ENCODE measurements at regions not wholly inside any gene's neighbourhood (a gene's known extent, or its start where the extent isn't known, plus 50 kb on each side); places are given as distances from the start of the nearest gene placed in this dataset.

GRCh38 chr12:63400718-63401117, 249.7 kb upstream of the AVPR1A start:
- Histone ChIP-seq H3K4me1 (ENCODE audit: insufficient read depth) (no peaks in the 10 kb centered on the region), H3F3A (ENCODE audit: insufficient read depth) (no peaks in the 10 kb centered on the region), H3K79me2 (ENCODE audit: insufficient read depth) (no peaks in the 10 kb centered on the region), H3K36me3 (ENCODE audit: low read depth) (no peaks in the 10 kb centered on the region), H3K9me3 (ENCODE audit: low read depth) (no peaks in the 10 kb centered on the region), H3K27ac (no peak overlapping the region), H4K20me1 (ENCODE audit: insufficient read depth) (no peaks in the 10 kb centered on the region), H3K9me2 (ENCODE audit: insufficient read depth) (no peaks in the 10 kb centered on the region), H3K4me3 (no peak overlapping the region), H3K4me2 (ENCODE audit: unreplicated experiment) (no peak overlapping the region), H3K9ac (no peak overlapping the region), H3K27me3 (replicated peaks; ENCODE audit: insufficient read depth) (no peaks in the 10 kb centered on the region), H2AFZ (no peak overlapping the region)
- in situ Hi-C loops (cut with MboI): no loop called here
- no peak for DNase-seq
- WGBS, 2 experiments (ENCODE audit: low coverage in 1 of 2, low lambda C conversion rate in 2 of 2, missing lambda C conversion rate in 2 of 2): 44 to 46% methylated on average over 3 of the region's 3 CpGs
- no peak for TF ChIP-seq EZH2phosphoT487 (IDR thresholded peaks at IDR 0.05; ENCODE audit: insufficient read depth, low read depth)
- TF ChIP-seq EZH2 (IDR thresholded peaks at IDR 0.05; ENCODE audit: insufficient read depth, poor library complexity, severe bottlenecking): no peak

- TF ChIP-seq EZH2phosphoT487 (IDR thresholded peaks at IDR 0.05; ENCODE audit: insufficient read depth, low read depth): no peak
- TF ChIP-seq EZH2 (IDR thresholded peaks at IDR 0.05; ENCODE audit: insufficient read depth, poor library complexity, severe bottlenecking): no peak
- H3K9me3 ChIP-seq (ENCODE audit: low read depth): no peaks in the 10 kb centered on the region
- 51 to 59% methylated on average over 2 of the region's 2 CpGs for WGBS, 2 experiments (ENCODE audit: low coverage in 1 of 2, low lambda C conversion rate in 2 of 2, missing lambda C conversion rate in 2 of 2)
- H3K36me3 ChIP-seq (ENCODE audit: low read depth): no peaks in the 10 kb centered on the region
- H3K4me3 ChIP-seq: no peak overlapping the region
- H4K20me1 ChIP-seq (ENCODE audit: insufficient read depth): no peaks in the 10 kb centered on the region
- no peak overlapping the region for H3K27ac ChIP-seq
- no peaks in the 10 kb centered on the region for H3F3A ChIP-seq (ENCODE audit: insufficient read depth)
- no peaks in the 10 kb centered on the region for H3K4me1 ChIP-seq (ENCODE audit: insufficient read depth)
- no peaks in the 10 kb centered on the region for H3K79me2 ChIP-seq (ENCODE audit: insufficient read depth)
- no peak for DNase-seq
- no peaks in the 10 kb centered on the region for H3K9me2 ChIP-seq (ENCODE audit: insufficient read depth)
- no peak overlapping the region for H3K4me2 ChIP-seq (ENCODE audit: unreplicated experiment)
- no peak overlapping the region for H3K9ac ChIP-seq
- no peak overlapping the region for H2AFZ ChIP-seq
- in situ Hi-C loops (cut with MboI): no loop called here
- no peaks in the 10 kb centered on the region for H3K27me3 ChIP-seq (replicated peaks; ENCODE audit: insufficient read depth)
Measured at GRCh38 chr12:63400318-63400717, 249.3 kb upstream of the AVPR1A start.

GRCh38 chr12:63397807-63398206, 246.8 kb upstream of the AVPR1A start:
- no peak overlapping the region for H3K27ac ChIP-seq
- H3K9me3 ChIP-seq (ENCODE audit: low read depth): no peaks in the 10 kb centered on the region
- no peaks in the 10 kb centered on the region for H3F3A ChIP-seq (ENCODE audit: insufficient read depth)
- no peak for TF ChIP-seq EZH2phosphoT487 (IDR thresholded peaks at IDR 0.05; ENCODE audit: insufficient read depth, low read depth)
- H4K20me1 ChIP-seq (ENCODE audit: insufficient read depth): no peaks in the 10 kb centered on the region
- H3K36me3 ChIP-seq (ENCODE audit: low read depth): no peaks in the 10 kb centered on the region
- H3K79me2 ChIP-seq (ENCODE audit: insufficient read depth): no peaks in the 10 kb centered on the region
- H3K4me2 ChIP-seq (ENCODE audit: unreplicated experiment): no peak overlapping the region
- DNase-seq: no peak
- in situ Hi-C loops (cut with MboI): no loop called here
- no peaks in the 10 kb centered on the region for H3K4me1 ChIP-seq (ENCODE audit: insufficient read depth)
- no peak overlapping the region for H3K4me3 ChIP-seq
- WGBS, 2 experiments (ENCODE audit: low coverage in 1 of 2, low lambda C conversion rate in 2 of 2, missing lambda C conversion rate in 2 of 2): 62 to 67% methylated on average over 4 of the region's 4 CpGs
- no peak overlapping the region for H2AFZ ChIP-seq
- H3K9ac ChIP-seq: no peak overlapping the region
- no peaks in the 10 kb centered on the region for H3K9me2 ChIP-seq (ENCODE audit: insufficient read depth)
- no peaks in the 10 kb centered on the region for H3K27me3 ChIP-seq (replicated peaks; ENCODE audit: insufficient read depth)

GRCh38 chr12:63396135-63396534, 245.1 kb upstream of the AVPR1A start:
- no peaks in the 10 kb centered on the region for H3F3A ChIP-seq (ENCODE audit: insufficient read depth)
- no peak for TF ChIP-seq EZH2 (IDR thresholded peaks at IDR 0.05; ENCODE audit: insufficient read depth, poor library complexity, severe bottlenecking)
- TF ChIP-seq EZH2phosphoT487 (IDR thresholded peaks at IDR 0.05; ENCODE audit: insufficient read depth, low read depth): no peak
- WGBS, 2 experiments (ENCODE audit: low coverage in 1 of 2, low lambda C conversion rate in 2 of 2, missing lambda C conversion rate in 2 of 2): 45 to 63% methylated on average over 3 of the region's 3 CpGs
- DNase-seq: no peak
- H3K4me2 ChIP-seq (ENCODE audit: unreplicated experiment): no peak overlapping the region
- H3K79me2 ChIP-seq (ENCODE audit: insufficient read depth): no peaks in the 10 kb centered on the region
- no peaks in the 10 kb centered on the region for H3K36me3 ChIP-seq (ENCODE audit: low read depth)
- H3K9me2 ChIP-seq (ENCODE audit: insufficient read depth): no peaks in the 10 kb centered on the region
- H3K27me3 ChIP-seq (replicated peaks; ENCODE audit: insufficient read depth): no peaks in the 10 kb centered on the region
- no peak overlapping the region for H3K4me3 ChIP-seq
- in situ Hi-C loops (cut with MboI): no loop called here
- no peak overlapping the region for H2AFZ ChIP-seq
- no peaks in the 10 kb centered on the region for H3K4me1 ChIP-seq (ENCODE audit: insufficient read depth)
- H3K9ac ChIP-seq: no peak overlapping the region
- H3K27ac ChIP-seq: no peak overlapping the region
- H4K20me1 ChIP-seq (ENCODE audit: insufficient read depth): no peaks in the 10 kb centered on the region
- H3K9me3 ChIP-seq (ENCODE audit: low read depth): no peaks in the 10 kb centered on the region

GRCh38 chr12:63394983-63395382, 244.0 kb upstream of the AVPR1A start:
- in situ Hi-C loops (cut with MboI): no loop called here
- no peak for DNase-seq
- 17 to 23% methylated on average over 4 of the region's 4 CpGs for WGBS, 2 experiments (ENCODE audit: low coverage in 1 of 2, low lambda C conversion rate in 2 of 2, missing lambda C conversion rate in 2 of 2)

More at GRCh38 chr12:63394983-63395382, 244.0 kb upstream of the AVPR1A start:
- Histone ChIP-seq H4K20me1 (ENCODE audit: insufficient read depth) (no peaks in the 10 kb centered on the region), H3F3A (ENCODE audit: insufficient read depth) (no peaks in the 10 kb centered on the region), H3K4me2 (ENCODE audit: unreplicated experiment) (no peak overlapping the region), H3K36me3 (ENCODE audit: low read depth) (no peaks in the 10 kb centered on the region), H3K9me3 (ENCODE audit: low read depth) (no peaks in the 10 kb centered on the region), H3K4me3 (no peak overlapping the region), H3K9ac (no peak overlapping the region), H3K27ac (no peak overlapping the region), H3K4me1 (ENCODE audit: insufficient read depth) (no peaks in the 10 kb centered on the region), H3K9me2 (ENCODE audit: insufficient read depth) (no peaks in the 10 kb centered on the region), H3K27me3 (replicated peaks; ENCODE audit: insufficient read depth) (no peaks in the 10 kb centered on the region), H3K79me2 (ENCODE audit: insufficient read depth) (no peaks in the 10 kb centered on the region), H2AFZ (no peak overlapping the region)
- TF ChIP-seq EZH2 (IDR thresholded peaks at IDR 0.05; ENCODE audit: insufficient read depth, poor library complexity, severe bottlenecking): no peak
- no peak for TF ChIP-seq EZH2phosphoT487 (IDR thresholded peaks at IDR 0.05; ENCODE audit: insufficient read depth, low read depth)
